NCI-H128 (cell line): ENCODE measurements at regions not wholly inside any gene's neighbourhood (a gene's known extent, or its start where the extent isn't known, plus 50 kb on each side); places are given as distances from the start of the nearest gene placed in this dataset.

Source experiments
- DNase-seq: peaks from one replicate; lab custom pipeline; 2025; ENCODE audit not compliant: unreplicated experiment; lab: John Stamatoyannopoulos, UW

DNA sequence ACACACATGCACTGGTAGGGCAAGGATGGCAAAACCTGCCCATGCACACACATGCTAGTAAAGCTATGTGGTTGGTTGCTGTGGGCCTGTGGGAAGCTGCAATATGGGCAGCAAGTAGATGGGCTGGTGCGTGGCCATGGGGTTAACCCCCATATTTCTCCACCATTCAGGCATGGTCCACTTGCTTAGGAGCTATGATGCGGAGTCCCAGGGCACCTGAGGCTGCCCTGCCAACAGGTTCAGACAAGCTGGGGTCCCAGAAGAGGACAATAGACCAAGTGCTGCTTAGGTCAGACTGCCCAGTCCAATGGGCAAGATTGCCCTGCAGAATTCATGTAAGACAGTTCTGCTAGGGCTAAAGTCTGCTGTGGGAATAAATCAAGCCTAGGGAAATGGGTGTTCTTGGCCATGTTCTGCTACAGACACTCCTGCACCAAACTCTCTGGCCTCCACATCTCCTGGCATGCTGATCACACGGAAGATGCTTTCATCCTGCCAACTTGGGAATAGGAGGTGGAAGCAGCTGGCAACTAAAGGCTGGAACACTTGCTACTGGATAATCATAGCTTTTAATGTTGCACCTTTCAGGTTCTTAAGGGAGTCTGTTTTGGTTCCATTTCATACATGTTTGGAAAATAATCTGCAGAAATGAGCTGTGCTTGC is 646.3 kb upstream of the SLITRK1 start:
- DNase-seq = no peak

DNA sequence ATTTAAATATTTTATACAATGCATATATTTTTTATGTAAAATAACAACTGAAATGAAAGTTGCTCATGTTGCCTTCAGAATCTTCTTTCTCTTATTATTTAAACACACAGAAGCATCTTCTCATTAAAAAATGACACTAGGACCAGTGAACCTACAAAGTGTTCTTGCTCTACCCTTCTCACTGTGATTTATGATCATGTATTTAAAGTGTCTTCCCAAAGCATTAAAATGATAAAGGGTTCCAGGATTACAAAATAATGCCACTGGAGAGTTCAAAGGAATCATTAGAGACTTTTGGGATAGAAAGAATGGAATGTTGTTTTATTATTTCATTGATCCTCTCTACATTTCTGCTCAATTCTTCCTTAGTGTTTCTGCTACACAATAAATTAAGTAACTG is 643.6 kb upstream of the SLITRK1 start:
- no peak for DNase-seq

DNA sequence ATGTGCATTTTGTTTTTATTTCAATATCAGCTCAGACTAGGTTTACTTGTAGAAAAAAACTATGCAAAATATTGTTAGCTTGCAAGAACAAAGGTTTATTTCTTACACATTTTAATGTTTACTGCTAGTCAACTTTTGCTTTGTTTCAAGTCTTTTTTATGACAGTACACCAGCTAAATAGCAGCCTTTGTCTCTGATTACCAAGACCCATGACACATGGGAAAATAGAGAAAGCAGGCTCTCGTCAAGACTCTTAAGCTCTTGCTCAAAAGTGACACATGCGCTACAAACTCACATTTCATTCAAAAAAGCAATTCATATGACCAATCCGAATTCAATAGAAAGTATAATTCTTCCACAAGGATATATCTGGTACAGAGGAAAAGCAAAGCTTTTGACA is 642.3 kb upstream of the SLITRK1 start:
- no peak for DNase-seq

DNA sequence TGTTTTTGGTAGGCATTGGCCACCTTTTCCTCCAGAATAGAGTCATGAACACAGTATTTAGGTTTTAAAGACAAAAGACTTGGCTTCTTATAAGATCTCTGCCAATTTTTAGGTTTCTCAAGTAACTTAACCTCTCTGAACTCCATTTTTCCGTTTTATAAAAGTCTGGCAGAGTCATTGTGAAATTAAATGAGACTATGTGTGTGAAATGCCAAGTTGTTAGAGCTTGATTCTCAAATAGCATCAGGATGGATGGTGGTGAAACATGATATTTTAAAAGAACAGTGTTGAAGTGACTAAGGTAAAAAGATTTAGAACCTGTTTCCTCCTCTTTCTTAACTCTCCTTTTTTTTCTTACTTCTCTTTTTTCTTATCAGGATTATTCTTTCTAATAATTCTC is 617.7 kb upstream of the SLITRK1 start:
- DNase-seq = no peak

DNA sequence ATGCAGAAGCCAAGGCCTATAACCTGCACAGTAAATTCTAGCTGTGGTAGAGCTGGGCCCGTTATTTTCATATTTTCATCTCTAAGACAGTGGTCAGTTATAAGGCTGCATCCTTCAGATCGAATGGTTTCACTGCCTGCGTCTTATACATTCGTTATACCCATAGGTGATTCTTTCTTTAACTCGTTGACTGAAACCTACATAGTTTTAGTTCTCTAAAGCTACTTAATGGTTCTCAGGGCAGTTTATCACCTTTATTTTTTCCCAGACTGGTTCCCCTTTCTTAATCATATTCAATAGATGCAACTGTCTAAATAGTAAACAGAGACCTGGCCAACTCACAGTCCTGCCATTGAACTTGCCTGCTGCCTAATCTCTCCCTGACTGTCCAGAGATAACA is 615.3 kb upstream of the SLITRK1 start:
- DNase-seq = no peak

DNA sequence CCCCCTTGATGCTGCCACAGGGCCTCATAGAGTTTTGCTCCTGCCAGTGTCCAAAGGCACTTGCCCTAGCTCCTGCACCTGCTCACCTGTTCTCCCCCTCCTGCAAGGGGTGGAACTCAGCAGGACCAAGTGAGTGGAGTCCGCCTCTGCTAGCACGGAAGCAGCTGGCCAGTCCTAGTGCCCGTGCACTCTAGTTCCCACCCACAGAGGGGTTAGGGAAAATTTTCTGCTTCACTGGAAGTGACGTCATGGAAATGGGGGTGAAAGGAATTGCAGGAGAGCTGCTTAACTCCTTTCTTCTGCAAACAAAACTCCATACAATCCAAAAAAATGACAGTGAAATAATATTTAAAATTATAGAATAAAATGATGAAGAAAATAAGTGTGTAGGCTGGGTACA is 609.7 kb upstream of the SLITRK1 start:
- DNase-seq = no peak

DNA sequence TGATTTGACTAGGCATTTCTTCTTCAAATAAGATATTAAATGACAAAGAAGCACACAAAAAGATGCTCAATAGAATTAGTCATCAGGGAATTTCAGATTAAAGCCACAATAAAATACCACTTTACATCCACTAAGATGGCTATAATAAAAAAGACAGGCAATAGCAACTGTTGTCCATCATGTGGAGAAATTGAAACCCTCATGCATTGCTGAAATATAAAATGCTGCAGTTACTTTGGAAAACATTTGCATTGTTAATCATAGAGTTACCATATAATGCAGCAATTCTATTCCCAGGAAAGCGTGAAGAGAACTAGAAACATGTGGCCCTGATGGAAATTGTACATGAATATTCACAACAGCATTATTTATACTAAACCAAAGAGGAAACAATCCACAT is 605.5 kb upstream of the SLITRK1 start:
- no peak for DNase-seq

DNA sequence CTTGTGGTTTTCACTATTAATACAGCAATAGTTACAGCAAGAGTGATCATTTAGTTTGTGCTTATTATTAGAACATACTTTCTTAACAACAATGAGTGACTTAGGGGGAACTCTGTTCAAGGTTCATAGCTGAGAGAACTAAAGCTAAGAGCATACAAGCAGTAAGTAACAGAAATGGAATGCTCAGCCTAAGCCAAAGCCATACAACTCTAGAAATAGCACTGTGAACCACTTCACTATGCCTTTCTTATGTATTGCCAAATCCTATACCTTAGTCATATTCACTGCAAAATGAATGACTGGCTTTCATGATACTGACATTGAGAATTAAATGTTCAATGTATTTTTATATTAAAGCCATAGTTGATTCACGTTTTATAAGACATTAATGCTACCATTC is 599.7 kb upstream of the SLITRK1 start:
- DNase-seq = no peak

DNA sequence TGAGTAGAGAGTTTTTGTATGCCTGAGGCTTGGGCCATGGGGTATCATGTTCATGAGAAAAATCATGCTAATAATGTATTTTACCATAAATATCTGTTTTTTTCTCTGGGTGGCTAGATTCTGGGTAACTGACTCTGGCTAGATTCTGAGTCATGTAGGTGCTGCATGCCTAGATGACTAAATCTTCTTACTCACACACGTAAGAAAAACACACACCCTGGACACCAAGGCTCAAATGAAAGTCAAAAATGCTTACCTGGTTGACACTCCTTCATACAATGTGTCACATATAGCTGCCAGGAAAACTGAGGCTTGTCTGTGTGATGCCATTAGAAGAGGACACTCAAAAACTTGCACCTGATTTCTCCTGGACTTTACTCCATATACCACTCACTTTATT is 597.4 kb upstream of the SLITRK1 start:
- no peak for DNase-seq

DNA sequence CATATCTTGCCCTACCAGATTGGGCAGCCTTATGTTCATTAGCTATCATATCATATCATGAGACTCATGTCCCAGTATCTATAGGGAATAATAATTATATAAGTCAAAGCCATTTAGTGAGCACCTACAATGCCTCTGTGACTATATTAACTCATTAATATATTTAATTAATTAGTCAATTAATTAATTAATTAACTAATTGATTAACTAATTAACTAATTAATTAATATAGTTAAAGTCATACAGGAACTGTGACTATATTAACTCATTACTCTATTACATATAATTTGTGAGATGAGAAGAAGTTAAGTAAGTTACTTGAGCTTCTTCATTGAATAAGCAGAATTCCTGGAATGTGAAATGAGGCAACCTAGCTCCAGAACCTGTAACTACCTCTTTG is 588.3 kb upstream of the SLITRK1 start:
- no peak for DNase-seq

DNA sequence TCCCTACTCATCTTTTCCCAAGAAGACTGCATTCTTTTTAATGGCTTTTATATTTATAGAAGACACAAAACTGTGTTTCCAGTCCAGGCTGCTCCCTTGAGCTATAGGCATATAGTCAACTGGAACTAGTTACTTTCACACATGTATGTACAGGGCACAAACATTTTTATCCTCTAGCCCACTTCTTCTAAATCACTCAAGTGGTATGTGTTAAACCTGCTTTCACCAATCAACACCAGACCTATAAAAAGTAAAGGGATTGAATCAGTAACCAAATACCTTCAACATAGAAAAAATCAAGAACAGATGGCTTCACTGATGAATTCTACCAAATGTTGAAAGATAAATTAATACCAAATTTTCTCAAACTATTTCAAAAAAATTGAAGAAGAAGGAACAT is 584.2 kb upstream of the SLITRK1 start:
- DNase-seq = no peak

DNA sequence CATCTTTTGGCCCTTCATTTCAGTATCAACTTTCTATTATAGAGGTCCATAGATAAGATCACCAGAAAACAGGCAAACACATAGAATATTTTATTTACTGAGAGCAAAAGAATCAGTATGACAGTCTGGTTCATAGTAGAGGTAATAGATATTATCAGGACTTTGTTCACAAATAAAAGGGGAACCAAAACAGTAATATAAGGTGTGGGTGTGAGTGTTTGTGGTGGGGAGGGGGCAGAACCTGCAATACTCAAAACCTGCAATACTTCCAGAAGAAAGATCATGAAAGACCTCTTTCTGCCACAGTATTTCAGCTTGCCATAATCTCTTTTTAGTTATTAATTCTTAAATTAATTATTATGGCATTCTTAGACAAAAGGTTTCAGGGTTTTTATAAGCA is 578.7 kb upstream of the SLITRK1 start:
- no peak for DNase-seq

DNA sequence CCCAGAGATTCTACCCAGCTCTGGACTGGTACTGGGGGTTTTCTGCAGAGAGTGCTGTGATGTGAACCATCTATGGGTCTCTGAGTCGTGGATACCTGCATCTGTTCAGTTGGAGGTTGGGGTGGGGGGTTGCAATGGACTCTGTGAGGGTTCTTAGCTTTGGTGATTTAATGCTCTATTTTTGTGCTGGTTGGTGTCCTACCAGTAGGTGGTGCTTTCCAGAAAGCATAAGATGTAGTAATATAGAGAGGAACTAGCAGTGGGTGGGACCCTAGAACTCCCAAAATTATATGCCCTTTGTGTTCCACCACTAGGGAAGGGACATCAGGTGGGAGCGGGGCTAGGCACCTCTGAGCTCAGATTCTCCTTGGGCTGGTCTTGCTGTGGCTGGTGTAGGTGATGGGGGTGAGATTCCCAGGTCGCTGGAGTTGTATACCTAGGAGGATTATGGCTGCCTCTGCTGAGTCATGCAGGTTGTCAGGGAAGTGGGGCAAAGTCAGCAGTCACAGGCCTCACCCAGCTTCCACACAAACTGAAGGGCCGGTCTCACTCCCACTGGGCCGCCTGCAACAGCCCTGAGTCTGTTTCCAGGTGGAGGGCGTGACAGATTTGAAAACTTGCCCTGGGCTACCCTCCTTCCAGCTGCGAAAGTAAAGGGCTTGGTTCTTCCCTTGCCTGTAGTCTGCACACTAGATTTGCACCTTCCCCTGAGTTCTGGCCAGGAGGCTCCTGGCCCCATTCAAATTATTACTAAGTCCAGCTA is 573.0 kb upstream of the SLITRK1 start:
- no peak for DNase-seq

DNA sequence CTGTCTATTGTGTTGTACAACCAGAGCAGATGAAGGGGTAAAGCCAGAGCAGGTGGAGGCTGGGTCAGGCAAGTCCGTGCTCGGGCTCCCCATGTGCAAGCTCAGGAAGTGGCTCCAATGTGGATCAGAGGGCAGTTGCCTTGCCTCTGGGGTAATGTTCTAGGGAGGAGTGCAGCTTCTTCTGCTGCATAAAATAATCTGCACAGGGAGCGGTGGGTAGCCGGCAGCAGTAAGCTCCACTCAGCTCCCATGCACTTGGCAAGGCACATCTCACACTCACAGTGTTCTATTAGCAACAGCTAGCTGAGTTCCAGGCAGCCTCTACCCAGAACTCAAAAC is 565.3 kb upstream of the SLITRK1 start:
- no peak for DNase-seq

DNA sequence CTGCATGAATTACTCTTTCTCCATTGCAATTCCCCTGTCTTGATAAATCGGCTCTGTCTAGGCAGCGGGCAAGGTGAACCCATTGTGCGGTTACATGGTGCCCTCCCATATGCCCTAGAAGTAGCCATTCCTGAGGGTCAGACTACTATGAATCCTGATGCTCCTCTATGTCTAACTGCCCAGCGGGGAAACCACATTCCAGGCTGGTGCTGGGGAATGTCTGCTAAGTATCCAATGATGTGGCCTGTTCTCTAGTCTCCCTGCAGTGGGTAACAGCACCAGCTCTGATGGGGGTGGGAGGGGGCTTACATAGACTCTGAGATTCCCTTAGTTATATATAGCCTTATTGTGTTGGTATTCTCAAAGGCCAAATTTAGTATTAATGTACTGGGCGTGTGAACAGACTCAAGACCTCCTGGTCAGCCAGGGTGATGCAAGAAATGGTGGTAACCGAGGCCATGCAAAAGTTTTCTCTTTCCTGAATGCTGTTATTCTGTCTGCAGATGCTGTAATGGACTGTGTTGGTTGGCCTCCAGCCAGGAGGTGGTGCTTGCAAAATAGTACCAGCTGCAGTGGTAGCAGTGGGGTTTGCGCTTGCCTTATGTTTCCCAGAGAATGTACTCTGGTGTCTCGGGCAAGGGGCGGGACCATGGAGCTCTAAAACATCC is 564.8 kb upstream of the SLITRK1 start:
- no peak for DNase-seq

DNA sequence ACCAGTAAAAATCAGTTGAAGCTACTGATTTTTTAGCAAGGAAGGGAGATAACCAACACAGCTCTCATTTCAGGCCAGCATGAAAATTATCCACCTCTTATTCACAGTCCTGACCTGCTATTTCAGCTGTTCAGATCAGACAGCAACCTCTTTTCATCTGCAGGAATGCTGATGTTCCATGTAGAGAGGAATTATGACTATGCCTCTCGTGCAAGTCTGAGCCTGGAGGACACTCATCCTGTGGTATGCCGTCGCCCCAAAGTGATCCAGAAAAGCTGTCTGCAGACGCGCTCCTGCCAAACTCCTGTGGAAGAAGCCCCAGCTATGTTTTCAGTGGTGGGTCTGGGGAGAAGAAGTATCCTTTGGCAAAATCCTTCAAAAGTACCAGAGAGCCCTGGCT is 563.5 kb upstream of the SLITRK1 start:
- no peak for DNase-seq

DNA sequence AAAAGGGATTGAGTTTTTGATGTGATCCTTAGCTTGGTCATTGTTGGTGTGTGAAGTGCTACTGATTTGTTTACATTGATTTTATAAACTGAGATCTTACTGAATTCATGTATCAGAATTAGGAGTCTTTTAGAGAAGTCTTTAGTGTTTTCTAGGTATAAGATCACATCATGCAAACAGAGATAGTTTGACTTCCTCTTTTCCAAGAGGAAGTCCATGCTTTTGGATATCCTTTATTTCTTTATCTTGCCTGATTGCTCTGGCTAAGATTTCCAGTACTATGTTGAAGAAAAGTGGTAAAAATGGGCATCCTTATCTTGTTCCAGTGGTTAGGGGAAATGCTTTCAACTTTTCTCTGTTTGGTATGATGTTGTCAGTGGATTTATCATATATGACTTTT is 561.2 kb upstream of the SLITRK1 start:
- no peak for DNase-seq

DNA sequence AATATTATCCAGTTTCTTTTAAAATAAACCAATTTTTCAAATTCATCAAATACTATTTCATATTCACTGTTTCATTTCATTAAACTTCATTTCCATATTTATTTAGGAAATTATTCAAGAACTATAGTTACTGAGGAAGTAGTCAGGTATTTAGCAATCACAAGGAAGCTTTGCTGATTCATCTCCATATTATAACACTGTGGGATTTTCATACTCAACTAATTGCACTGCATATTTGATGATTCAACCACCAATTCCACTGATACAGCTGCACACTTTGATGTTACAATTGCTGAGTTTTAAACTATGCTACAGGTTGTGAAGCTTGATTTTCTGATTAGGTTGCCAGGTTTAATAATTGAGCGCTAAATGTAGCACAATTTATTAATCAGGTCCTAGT is 556.8 kb upstream of the SLITRK1 start:
- DNase-seq = no peak

DNA sequence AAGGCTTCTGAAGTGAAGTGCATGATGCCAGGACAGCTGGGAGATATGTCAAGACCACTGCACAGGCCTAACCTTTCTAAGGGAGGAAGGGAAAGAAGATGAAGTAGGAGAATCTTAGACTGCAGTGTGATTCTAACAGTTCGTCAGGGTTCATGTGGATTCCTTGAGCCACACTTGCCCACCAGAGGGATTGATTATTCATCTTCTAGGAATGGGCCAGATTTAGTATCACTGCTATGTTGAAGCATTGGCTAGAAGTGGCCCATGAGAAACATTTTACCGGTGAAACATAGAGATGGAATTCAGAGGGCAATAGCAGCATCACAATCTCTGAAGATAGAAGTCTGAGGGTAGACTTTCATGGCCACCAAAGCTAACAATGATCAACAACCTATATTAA is 550.8 kb upstream of the SLITRK1 start:
- DNase-seq = no peak

DNA sequence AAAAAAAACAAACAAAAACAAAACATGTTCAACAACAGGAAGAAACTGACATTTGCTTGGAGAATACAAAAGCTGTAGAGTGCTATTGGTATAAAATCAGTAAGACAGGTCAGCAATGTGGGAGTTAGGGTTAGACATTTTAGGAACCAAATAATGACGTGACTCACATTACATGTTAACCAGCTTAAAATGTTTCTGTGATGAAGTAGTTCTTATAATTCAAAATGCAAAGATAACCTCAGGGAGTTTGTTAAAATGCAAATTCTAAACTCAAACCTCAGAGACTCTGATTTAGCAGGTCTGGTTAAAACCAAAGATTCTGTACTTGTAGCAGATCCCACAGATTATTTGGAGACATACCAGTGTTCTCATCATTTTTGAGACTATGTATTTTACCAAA is 549.4 kb upstream of the SLITRK1 start:
- no peak for DNase-seq

DNA sequence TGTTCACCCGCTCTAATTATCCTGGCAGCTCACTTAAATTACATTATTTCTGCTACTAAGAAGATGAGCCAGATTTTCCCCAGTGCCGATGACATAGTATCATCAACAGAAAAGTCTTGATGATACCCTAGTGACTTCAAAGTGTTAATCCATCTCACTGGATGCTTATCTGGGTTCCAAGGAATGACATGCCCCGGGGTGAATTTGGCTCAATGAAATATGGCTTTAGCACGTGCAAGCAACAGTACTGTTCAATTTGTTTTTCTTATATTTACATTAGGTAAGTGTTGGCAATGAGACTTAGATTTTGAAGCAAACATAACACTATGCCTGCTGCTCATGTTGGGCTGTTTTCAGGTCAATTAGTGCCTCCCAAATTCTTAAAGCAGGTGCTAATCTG is 548.2 kb upstream of the SLITRK1 start:
- DNase-seq = no peak

DNA sequence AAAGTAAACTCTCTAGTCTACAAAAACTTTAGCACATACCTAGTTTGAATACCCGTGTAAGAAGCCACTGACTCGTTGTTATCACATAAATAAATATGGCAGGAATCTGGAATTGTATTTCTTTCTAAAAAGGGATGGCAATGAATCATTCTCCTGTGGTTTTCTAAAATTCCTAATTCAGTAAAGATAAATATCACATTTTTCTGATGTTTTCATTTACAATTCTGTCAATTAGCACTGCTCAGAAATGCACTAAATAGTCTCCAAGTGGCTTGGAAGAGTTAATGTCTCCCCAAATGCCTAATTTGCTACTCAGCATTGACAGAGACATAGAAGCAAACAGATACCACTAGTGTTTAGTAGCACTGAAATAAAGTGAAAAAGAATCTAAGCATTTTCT is 547.7 kb upstream of the SLITRK1 start:
- DNase-seq = no peak

DNA sequence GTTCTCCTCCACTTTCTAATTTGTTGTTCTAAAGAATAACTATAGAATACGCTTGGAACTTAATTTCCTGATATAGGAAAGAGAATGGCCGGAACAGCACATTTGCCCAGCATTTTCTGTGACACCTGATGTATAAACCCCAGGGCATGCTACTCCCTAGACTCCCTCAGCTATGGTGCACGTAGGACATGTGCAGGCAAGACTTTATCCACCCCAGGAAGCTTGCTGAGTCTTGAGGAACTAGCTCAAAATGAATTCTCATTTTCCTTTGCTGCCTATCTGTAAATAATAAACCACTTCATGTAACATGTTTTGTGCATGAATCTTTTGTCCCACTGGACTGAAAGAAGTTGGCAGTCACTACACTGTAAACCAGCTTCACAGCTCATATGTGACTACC is 535.8 kb upstream of the SLITRK1 start:
- no peak for DNase-seq
